Testis (tissue), 2 donors: ENCODE measurements at regions not wholly inside any gene's neighbourhood (a gene's known extent, or its start where the extent isn't known, plus 50 kb on each side); places are given as distances from the start of the nearest gene placed in this dataset.

Experiments
- POLR2A ChIP-seq: fragments of 450-650 bp; IDR thresholded peaks from one replicate; pipeline ENCODE4 v1.6.1; 2017; ENCODE audit warnings: antibody characterized with exemption, mild to moderate bottlenecking, moderate library complexity
- TF ChIP-seq, protein P1 (sequence below), 3 experiments: fragments of 450-650 bp in 2 of 3; fragments of 200-600 bp in 1 of 3; sonication (generic) in 1 of 3; IDR thresholded peaks; one replicate each; pipeline ENCODE4 v1.5.1; 2016 to 2019; ENCODE audit warnings: antibody characterized with exemption in 3 of 3, mild to moderate bottlenecking in 2 of 3, moderate library complexity in 1 of 3

DNA sequence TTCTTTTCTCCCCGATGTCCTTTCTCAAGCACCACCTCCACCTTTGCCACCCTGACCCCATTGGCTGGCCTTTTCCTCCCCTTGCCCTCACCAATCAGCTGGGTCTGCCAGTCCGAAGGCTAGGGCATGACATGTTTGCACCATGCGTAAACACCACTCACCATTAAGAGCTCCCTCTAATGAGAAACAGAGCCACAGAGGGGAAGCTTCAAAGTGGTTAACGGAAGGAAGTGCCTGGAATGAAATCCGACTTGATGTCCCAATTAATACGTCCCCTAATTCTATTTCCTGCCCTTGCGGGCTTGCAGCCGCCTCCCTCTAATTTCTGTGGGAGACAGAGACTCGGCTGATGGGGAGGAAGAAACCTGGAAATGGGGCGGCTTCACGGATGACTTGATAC is 318.5 kb upstream of the TBX3 start:
- TF ChIP-seq, protein P1, sequence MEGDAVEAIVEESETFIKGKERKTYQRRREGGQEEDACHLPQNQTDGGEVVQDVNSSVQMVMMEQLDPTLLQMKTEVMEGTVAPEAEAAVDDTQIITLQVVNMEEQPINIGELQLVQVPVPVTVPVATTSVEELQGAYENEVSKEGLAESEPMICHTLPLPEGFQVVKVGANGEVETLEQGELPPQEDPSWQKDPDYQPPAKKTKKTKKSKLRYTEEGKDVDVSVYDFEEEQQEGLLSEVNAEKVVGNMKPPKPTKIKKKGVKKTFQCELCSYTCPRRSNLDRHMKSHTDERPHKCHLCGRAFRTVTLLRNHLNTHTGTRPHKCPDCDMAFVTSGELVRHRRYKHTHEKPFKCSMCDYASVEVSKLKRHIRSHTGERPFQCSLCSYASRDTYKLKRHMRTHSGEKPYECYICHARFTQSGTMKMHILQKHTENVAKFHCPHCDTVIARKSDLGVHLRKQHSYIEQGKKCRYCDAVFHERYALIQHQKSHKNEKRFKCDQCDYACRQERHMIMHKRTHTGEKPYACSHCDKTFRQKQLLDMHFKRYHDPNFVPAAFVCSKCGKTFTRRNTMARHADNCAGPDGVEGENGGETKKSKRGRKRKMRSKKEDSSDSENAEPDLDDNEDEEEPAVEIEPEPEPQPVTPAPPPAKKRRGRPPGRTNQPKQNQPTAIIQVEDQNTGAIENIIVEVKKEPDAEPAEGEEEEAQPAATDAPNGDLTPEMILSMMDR (IDR thresholded peaks at IDR 0.05): no peak
- no peak for TF ChIP-seq POLR2A
